CD4-positive, alpha-beta T cell (primary cell): ENCODE measurements at regions not wholly inside any gene's neighbourhood (a gene's known extent, or its start where the extent isn't known, plus 50 kb on each side); places are given as distances from the start of the nearest gene placed in this dataset.

Experiments used
- ATAC-seq: fragments of 200-7000 bp; cut with Tn5 transposase; one replicate; pipeline ENCODE4 v1.10.0; 2022; ENCODE audit warnings: mild to moderate bottlenecking; ENCODE audit not compliant: poor library complexity
- CTCF ChIA-PET: fragments of 350-600 bp; sonication (Branson Sonifier 250); formaldehyde crosslinking; loops from one replicate; lab custom pipeline; 2021; ENCODE audit warnings: antibody characterized with exemption, inconsistent platforms; lab: Charles Lee
- POLR2A ChIA-PET: fragments of 350-600 bp; sonication (Branson Sonifier 250); formaldehyde crosslinking; loops from one replicate; lab custom pipeline; 2021; ENCODE audit warnings: antibody characterized with exemption, inconsistent platforms; lab: Charles Lee
- DNase-seq, 14 experiments: peaks; one replicate each; pipeline ENCODE4 v3.0.0-alpha.2; 2013 to 2020; ENCODE audit warnings: mixed read lengths in 2 of 14
- H3K27ac ChIP-seq, 2 donors: one replicate each; pipeline versions ENCODE4 v1.5.1 to v1.7.0; 2013; ENCODE audit warnings: low read length in 2 of 2, low read depth in 1 of 2, mild to moderate bottlenecking in 1 of 2
- H3K27me3 ChIP-seq, 2 experiments: 1 replicate in 1 of 2; 2 replicates in 1 of 2; pipeline versions ENCODE4 v1.6.1 to v1.7.0; 2013; ENCODE audit warnings: low read length in 2 of 2, control low read depth in 1 of 2, mild to moderate bottlenecking in 1 of 2, moderate library complexity in 1 of 2; ENCODE audit not compliant: insufficient read depth in 2 of 2, control insufficient read depth in 1 of 2
- H3K36me3 ChIP-seq: one replicate; pipeline ENCODE4 v1.6.1; 2013; ENCODE audit warnings: low read length, control low read depth; ENCODE audit not compliant: insufficient read depth
- H3K4me1 ChIP-seq: one replicate; pipeline ENCODE4 v1.6.1; 2013; ENCODE audit warnings: low read length, control low read depth; ENCODE audit not compliant: insufficient read depth
- H3K4me3 ChIP-seq: one replicate; pipeline ENCODE4 v1.5.1; 2013; ENCODE audit warnings: mild to moderate bottlenecking, low read length, moderate library complexity
- H3K9me3 ChIP-seq, 2 experiments: 1 replicate in 1 of 2; 2 replicates in 1 of 2; pipeline versions ENCODE4 v1.6.1 to v1.7.0; 2013; ENCODE audit warnings: low read length in 2 of 2, mild to moderate bottlenecking in 2 of 2, control low read depth in 1 of 2, moderate library complexity in 1 of 2; ENCODE audit not compliant: control insufficient read depth in 1 of 2, insufficient read depth in 1 of 2
- H3K27ac Mint-ChIP-seq: one replicate; pipeline ENCODE4 v1.8.0; 2020; ENCODE audit warnings: mixed read lengths
- H3K27me3 Mint-ChIP-seq: one replicate; pipeline ENCODE4 v1.8.0; 2021; ENCODE audit warnings: mixed read lengths
- H3K36me3 Mint-ChIP-seq: one replicate; pipeline ENCODE4 v1.8.0; 2021; ENCODE audit warnings: low read depth, mixed read lengths
- H3K4me1 Mint-ChIP-seq: one replicate; pipeline ENCODE4 v1.8.0; 2021; ENCODE audit warnings: low read depth, mixed read lengths
- H3K4me3 Mint-ChIP-seq: one replicate; pipeline ENCODE4 v1.8.0; 2020; ENCODE audit warnings: mild to moderate bottlenecking, mixed read lengths
- H3K9me3 Mint-ChIP-seq: one replicate; pipeline ENCODE4 v1.8.0; 2020; ENCODE audit warnings: mixed read lengths
- CTCF ChIP-seq: fragments of 200-600 bp; IDR thresholded peaks from one replicate; pipeline ENCODE4 v1.8.0; 2022; ENCODE audit warnings: antibody characterized with exemption, mild to moderate bottlenecking
- intact Hi-C, 2 experiments: fragments of 100-400 bp; cut with DNase I in 1 of 2; cut with micrococcal nuclease in 1 of 2; formaldehyde crosslinking; loops; one replicate each; pipeline versions ENCODE4 v1.15.1 to v1.9.0; 2023 to 2025; cut with DNase I, micrococcal nuclease

GRCh38 chr14:26766726-26767125 is 168.9 kb upstream of the NOVA1 start:
- CTCF ChIA-PET, result no interaction called here
- Histone ChIP-seq H3K9me3 (peaks cover 0 to 9% of the 10 kb centered on the region in 2 experiments), H3K4me3 (no peak overlapping the region), H3K36me3 (no peaks in the 10 kb centered on the region), H3K27me3 (no peaks in the 10 kb centered on the region), H3K4me1 (no peaks in the 10 kb centered on the region), H3K27ac (no peak overlapping the region)
- ATAC-seq, result no peak
- TF ChIP-seq CTCF, result no peak
- intact Hi-C loops, result no loop called here
- DNase-seq, result no peak
- Mint-ChIP-seq H3K36me3 (no peaks in the 10 kb centered on the region), H3K27me3 (no peaks in the 10 kb centered on the region), H3K27ac (no peak overlapping the region), H3K9me3 (peaks cover 11% of the 10 kb centered on the region), H3K4me1 (no peaks in the 10 kb centered on the region), H3K4me3 (no peak overlapping the region)
- POLR2A ChIA-PET, result no interaction called here

GRCh38 chr14:26773906-26774593 is 176.2 kb upstream of the NOVA1 start:
- Mint-ChIP-seq H3K27ac (no peak overlapping the region), H3K27me3 (no peaks in the 10 kb centered on the region), H3K4me1 (no peaks in the 10 kb centered on the region), H3K4me3 (no peak overlapping the region), H3K36me3 (no peaks in the 10 kb centered on the region), H3K9me3 (peaks cover 10% of the 10 kb centered on the region)
- intact Hi-C loops, result no loop called here
- H3K4me3 ChIP-seq, result no peak overlapping the region
- POLR2A ChIA-PET, result no interaction called here
- ATAC-seq (no peak), DNase-seq (no peak)
- H3K36me3 ChIP-seq, result no peaks in the 10 kb centered on the region
- no peak overlapping the region for H3K27ac ChIP-seq
- H3K27me3 ChIP-seq, result no peaks in the 10 kb centered on the region
- TF ChIP-seq CTCF, result no peak
- peaks cover 4 to 5% of the 10 kb centered on the region in 2 experiments for H3K9me3 ChIP-seq
- CTCF ChIA-PET, result no interaction called here
- H3K4me1 ChIP-seq, result no peaks in the 10 kb centered on the region

GRCh38 chr14:26775765-26776563 is 178.1 kb upstream of the NOVA1 start:
- Mint-ChIP-seq H3K9me3 (peaks cover 5% of the 10 kb centered on the region), H3K27me3 (no peaks in the 10 kb centered on the region), H3K4me1 (no peaks in the 10 kb centered on the region), H3K36me3 (no peaks in the 10 kb centered on the region), H3K27ac (no peak overlapping the region), H3K4me3 (no peak overlapping the region)
- DNase-seq (no peak), ATAC-seq (no peak)
- Histone ChIP-seq H3K4me1 (no peaks in the 10 kb centered on the region), H3K9me3 (peaks cover 4 to 5% of the 10 kb centered on the region in 2 experiments), H3K27me3 (no peaks in the 10 kb centered on the region), H3K27ac (no peak overlapping the region), H3K36me3 (no peaks in the 10 kb centered on the region), H3K4me3 (no peak overlapping the region)
- intact Hi-C loops, result no loop called here
- POLR2A ChIA-PET, result no interaction called here
- CTCF ChIA-PET, result no interaction called here
- no peak for TF ChIP-seq CTCF
